ENCODE measurements at regions not wholly inside any gene's neighbourhood (a gene's known extent, or its start where the extent isn't known, plus 50 kb on each side); places are given as distances from the start of the nearest gene placed in this dataset.

- H3K9me3 ChIP-seq = no peaks in the 10 kb centered on the region
- intact Hi-C loops (cut with DNase I) = no loop called here
- H3K4me3 ChIP-seq = no peak overlapping the region
- H3K27me3 ChIP-seq = no peaks in the 10 kb centered on the region
- 90 to 93% methylated on average over 7 of the region's 7 CpGs for WGBS, 2 donors
- no peaks in the 10 kb centered on the region for H3K36me3 ChIP-seq
- DNase-seq = no peak
- no peaks in the 10 kb centered on the region for H3K4me1 ChIP-seq
- H3K27ac ChIP-seq = no peak overlapping the region
- no peak for TF ChIP-seq POLR2AphosphoS5 (IDR thresholded peaks at IDR 0.05)
- TF ChIP-seq EP300 (IDR thresholded peaks at IDR 0.05) = no peak
- TF ChIP-seq, protein P1, sequence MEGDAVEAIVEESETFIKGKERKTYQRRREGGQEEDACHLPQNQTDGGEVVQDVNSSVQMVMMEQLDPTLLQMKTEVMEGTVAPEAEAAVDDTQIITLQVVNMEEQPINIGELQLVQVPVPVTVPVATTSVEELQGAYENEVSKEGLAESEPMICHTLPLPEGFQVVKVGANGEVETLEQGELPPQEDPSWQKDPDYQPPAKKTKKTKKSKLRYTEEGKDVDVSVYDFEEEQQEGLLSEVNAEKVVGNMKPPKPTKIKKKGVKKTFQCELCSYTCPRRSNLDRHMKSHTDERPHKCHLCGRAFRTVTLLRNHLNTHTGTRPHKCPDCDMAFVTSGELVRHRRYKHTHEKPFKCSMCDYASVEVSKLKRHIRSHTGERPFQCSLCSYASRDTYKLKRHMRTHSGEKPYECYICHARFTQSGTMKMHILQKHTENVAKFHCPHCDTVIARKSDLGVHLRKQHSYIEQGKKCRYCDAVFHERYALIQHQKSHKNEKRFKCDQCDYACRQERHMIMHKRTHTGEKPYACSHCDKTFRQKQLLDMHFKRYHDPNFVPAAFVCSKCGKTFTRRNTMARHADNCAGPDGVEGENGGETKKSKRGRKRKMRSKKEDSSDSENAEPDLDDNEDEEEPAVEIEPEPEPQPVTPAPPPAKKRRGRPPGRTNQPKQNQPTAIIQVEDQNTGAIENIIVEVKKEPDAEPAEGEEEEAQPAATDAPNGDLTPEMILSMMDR (IDR thresholded peaks at IDR 0.05) = no peak
- no peak for TF ChIP-seq POLR2A (IDR thresholded peaks at IDR 0.05)
Measured at GRCh38 chr1:96028071-96028470, 693.5 kb upstream of the PTBP2 start.

DNA sequence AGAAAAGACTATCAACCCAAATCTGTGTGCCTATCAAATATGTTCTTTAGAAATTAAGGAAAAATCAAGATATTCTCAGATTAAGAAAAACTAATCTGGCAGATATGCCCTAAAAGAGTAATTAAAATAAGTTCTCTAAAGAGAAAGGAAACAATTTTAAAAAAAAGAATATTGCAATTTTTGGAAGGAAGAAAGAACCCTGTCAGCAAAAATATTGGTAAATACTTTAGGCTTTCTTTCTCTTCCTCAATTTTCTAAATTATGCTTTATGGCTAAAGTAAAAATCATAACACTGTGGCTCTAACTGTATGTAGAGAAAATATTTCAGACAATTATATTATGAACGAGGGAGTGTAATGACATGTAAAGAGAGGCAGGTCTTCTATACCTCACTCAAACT lies 691.3 kb upstream of the PTBP2 start:
- no peaks in the 10 kb centered on the region for H3K4me1 ChIP-seq
- no peak for DNase-seq
- no peaks in the 10 kb centered on the region for H3K9me3 ChIP-seq
- intact Hi-C loops (cut with DNase I) = no loop called here
- no peak overlapping the region for H3K27ac ChIP-seq
- H3K36me3 ChIP-seq = no peaks in the 10 kb centered on the region
- 88 to 89% methylated on average over 1 of the region's 1 CpG for WGBS, 2 donors
- H3K27me3 ChIP-seq = no peaks in the 10 kb centered on the region
- TF ChIP-seq EP300 (IDR thresholded peaks at IDR 0.05) = no peak
- TF ChIP-seq, protein P1 (IDR thresholded peaks at IDR 0.05) = no peak
- no peak for TF ChIP-seq POLR2AphosphoS5 (IDR thresholded peaks at IDR 0.05)
- TF ChIP-seq POLR2A (IDR thresholded peaks at IDR 0.05) = no peak
- H3K4me3 ChIP-seq = no peak overlapping the region

DNA sequence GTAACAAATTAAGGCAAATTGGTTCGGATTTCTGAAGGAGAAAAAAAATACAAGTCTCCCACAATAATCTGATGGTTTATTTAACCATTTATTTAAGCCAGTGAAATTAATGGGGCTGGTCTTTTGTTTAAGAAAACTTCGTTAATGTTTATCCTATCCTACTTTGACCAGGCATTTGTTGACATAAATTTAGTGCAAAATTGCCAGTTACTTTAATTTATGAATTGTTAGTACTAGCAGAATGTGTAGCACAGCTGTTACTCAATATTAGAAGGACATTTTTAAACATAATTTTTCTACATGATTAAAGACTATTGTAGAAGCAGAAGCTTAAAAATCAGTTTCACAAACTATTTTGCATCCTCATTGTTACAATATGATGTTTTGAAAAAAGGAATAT lies 687.6 kb upstream of the PTBP2 start:
- intact Hi-C loops (cut with DNase I) = no loop called here
- TF ChIP-seq POLR2AphosphoS5 (IDR thresholded peaks at IDR 0.05) (no peak), POLR2A (IDR thresholded peaks at IDR 0.05) (no peak), EP300 (IDR thresholded peaks at IDR 0.05) (no peak)
- TF ChIP-seq, protein P1 (IDR thresholded peaks at IDR 0.05) = no peak
- WGBS, 2 donors = 28 to 49% methylated on average over 2 of the region's 2 CpGs
- Histone ChIP-seq H3K27ac (no peak overlapping the region), H3K4me3 (no peak overlapping the region), H3K27me3 (no peaks in the 10 kb centered on the region), H3K36me3 (no peaks in the 10 kb centered on the region), H3K9me3 (no peaks in the 10 kb centered on the region), H3K4me1 (no peaks in the 10 kb centered on the region)
- no peak for DNase-seq

- 69 to 74% methylated on average over 3 of the region's 3 CpGs for WGBS, 2 donors
- Histone ChIP-seq H3K27me3 (no peaks in the 10 kb centered on the region), H3K9me3 (no peaks in the 10 kb centered on the region), H3K27ac (no peak overlapping the region), H3K36me3 (no peaks in the 10 kb centered on the region), H3K4me3 (no peak overlapping the region), H3K4me1 (no peaks in the 10 kb centered on the region)
- intact Hi-C loops (cut with DNase I) = no loop called here
- DNase-seq = no peak
- TF ChIP-seq POLR2A (IDR thresholded peaks at IDR 0.05) (no peak), POLR2AphosphoS5 (IDR thresholded peaks at IDR 0.05) (no peak), EP300 (IDR thresholded peaks at IDR 0.05) (no peak)
- TF ChIP-seq, protein P1 (IDR thresholded peaks at IDR 0.05) = no peak
Measured at GRCh38 chr1:96036763-96037162, 684.8 kb upstream of the PTBP2 start.

GRCh38 chr1:96038636-96039035 lies 682.9 kb upstream of the PTBP2 start:
- TF ChIP-seq, protein P1 (IDR thresholded peaks at IDR 0.05) = no peak
- TF ChIP-seq POLR2AphosphoS5 (IDR thresholded peaks at IDR 0.05) (no peak), POLR2A (IDR thresholded peaks at IDR 0.05) (no peak), EP300 (IDR thresholded peaks at IDR 0.05) (no peak)
- Histone ChIP-seq H3K36me3 (no peaks in the 10 kb centered on the region), H3K27ac (no peak overlapping the region), H3K4me1 (no peaks in the 10 kb centered on the region), H3K9me3 (no peaks in the 10 kb centered on the region), H3K4me3 (no peak overlapping the region), H3K27me3 (no peaks in the 10 kb centered on the region)
- no peak for DNase-seq
- intact Hi-C loops (cut with DNase I) = no loop called here
- 90 to 91% methylated on average over 1 of the region's 1 CpG for WGBS, 2 donors

All from sigmoid colon (tissue), 6 donors.